Calu3 (cell line): ENCODE measurements at regions not wholly inside any gene's neighbourhood (a gene's known extent, or its start where the extent isn't known, plus 50 kb on each side); places are given as distances from the start of the nearest gene placed in this dataset.

Source experiments
- BruUV-seq: library from RNA; stranded (reverse); fragments of 400-500 nt; replicated peaks from 2 replicates; lab custom pipeline; 2021; lab: Mats Ljungman, UMichigan
- CTCF ChIA-PET: fragments of 300-600 bp; sonication (Branson Sonifier 250); formaldehyde crosslinking; loops from one replicate; lab custom pipeline; 2022; ENCODE audit warnings: antibody characterized with exemption; lab: Charles Lee
- DNase-seq: peaks from one replicate; pipeline ENCODE4 v3.0.0; 2022
- H3K27ac Mint-ChIP-seq: one replicate; pipeline ENCODE4 v1.8.0; 2022; ENCODE audit warnings: mixed read lengths; ENCODE audit not compliant: unreplicated experiment
- H3K27me3 Mint-ChIP-seq: one replicate; pipeline ENCODE4 v1.8.0; 2022; ENCODE audit warnings: mixed read lengths; ENCODE audit not compliant: unreplicated experiment
- H3K36me3 Mint-ChIP-seq: one replicate; pipeline ENCODE4 v1.8.0; 2022; ENCODE audit warnings: mild to moderate bottlenecking, moderate library complexity, mixed read lengths; ENCODE audit not compliant: insufficient read depth, unreplicated experiment
- H3K4me1 Mint-ChIP-seq: one replicate; pipeline ENCODE4 v1.8.0; 2022; ENCODE audit warnings: mild to moderate bottlenecking, low read depth, mixed read lengths; ENCODE audit not compliant: unreplicated experiment
- H3K4me3 Mint-ChIP-seq: one replicate; pipeline ENCODE4 v1.8.0; 2022; ENCODE audit warnings: mild to moderate bottlenecking, low read depth, moderate library complexity, mixed read lengths; ENCODE audit not compliant: unreplicated experiment
- H3K9me3 Mint-ChIP-seq: one replicate; pipeline ENCODE4 v1.8.0; 2022; ENCODE audit warnings: low read depth, mixed read lengths; ENCODE audit not compliant: unreplicated experiment
- CTCF ChIP-seq: fragments of 200-600 bp; IDR thresholded peaks from one replicate; pipeline ENCODE4 v1.8.0; 2022; ENCODE audit warnings: antibody characterized with exemption; ENCODE audit not compliant: unreplicated experiment
- intact Hi-C: fragments of 100-400 bp; cut with micrococcal nuclease; formaldehyde crosslinking; loops from one replicate; pipeline ENCODE4 v1.10.0; 2022; ENCODE audit not compliant: unreplicated experiment

- H3K4me1 Mint-ChIP-seq, result no peaks in the 10 kb centered on the region
- no peak overlapping the region for H3K4me3 Mint-ChIP-seq
- H3K9me3 Mint-ChIP-seq, result peaks cover 3% of the 10 kb centered on the region
- H3K27ac Mint-ChIP-seq, result no peak overlapping the region
- no peak for DNase-seq
- intact Hi-C loops, result no loop called here
- CTCF ChIA-PET, result no interaction called here
- no peaks in the 10 kb centered on the region for H3K36me3 Mint-ChIP-seq
- no peaks in the 10 kb centered on the region for H3K27me3 Mint-ChIP-seq
- no TSS peak for BruUV-seq
- TF ChIP-seq CTCF, result no peak
Measured at GRCh38 chr7:117963264-117964197, 90.3 kb upstream of the CTTNBP2 start.

- CTCF ChIA-PET, result no interaction called here
- DNase-seq, result no peak
- Mint-ChIP-seq H3K36me3 (no peaks in the 10 kb centered on the region), H3K9me3 (peaks cover 3% of the 10 kb centered on the region), H3K4me1 (peaks cover 10% of the 10 kb centered on the region), H3K4me3 (no peak overlapping the region), H3K27ac (no peak overlapping the region), H3K27me3 (no peaks in the 10 kb centered on the region)
- no peak for TF ChIP-seq CTCF
- BruUV-seq, result no TSS peak
- intact Hi-C loops, result no loop called here
Measured at GRCh38 chr7:117970801-117971200, 97.6 kb upstream of the CTTNBP2 start.

GRCh38 chr7:117971556-117972244 lies 98.5 kb upstream of the CTTNBP2 start:
- CTCF ChIA-PET, result interaction anchor here (0.7 to 1.0 kb wide), 2 partner anchors 34 to 1481 kb away, joined by 3 to 5 read pairs; no protein-coding TSS in a partner anchor
- no peak for DNase-seq
- Mint-ChIP-seq H3K4me1 (peaks cover 10% of the 10 kb centered on the region), H3K27ac (no peak overlapping the region), H3K27me3 (no peaks in the 10 kb centered on the region), H3K36me3 (no peaks in the 10 kb centered on the region), H3K9me3 (peaks cover under 1% of the 10 kb centered on the region), H3K4me3 (no peak overlapping the region)
- intact Hi-C loops, result no loop called here
- BruUV-seq, result no TSS peak
- no peak for TF ChIP-seq CTCF

GRCh38 chr7:117972606-117973005 lies 99.4 kb upstream of the CTTNBP2 start:
- H3K36me3 Mint-ChIP-seq, result no peaks in the 10 kb centered on the region
- BruUV-seq, result no TSS peak
- H3K27ac Mint-ChIP-seq, result no peak overlapping the region
- H3K9me3 Mint-ChIP-seq, result no peaks in the 10 kb centered on the region
- no peak overlapping the region for H3K4me3 Mint-ChIP-seq
- TF ChIP-seq CTCF, result no peak
- DNase-seq, result no peak
- intact Hi-C loops, result no loop called here
- CTCF ChIA-PET, result no interaction called here
- peaks cover 10% of the 10 kb centered on the region for H3K4me1 Mint-ChIP-seq
- no peaks in the 10 kb centered on the region for H3K27me3 Mint-ChIP-seq
